ENCODE measurements at regions not wholly inside any gene's neighbourhood (a gene's known extent, or its start where the extent isn't known, plus 50 kb on each side); places are given as distances from the start of the nearest gene placed in this dataset.

DNA sequence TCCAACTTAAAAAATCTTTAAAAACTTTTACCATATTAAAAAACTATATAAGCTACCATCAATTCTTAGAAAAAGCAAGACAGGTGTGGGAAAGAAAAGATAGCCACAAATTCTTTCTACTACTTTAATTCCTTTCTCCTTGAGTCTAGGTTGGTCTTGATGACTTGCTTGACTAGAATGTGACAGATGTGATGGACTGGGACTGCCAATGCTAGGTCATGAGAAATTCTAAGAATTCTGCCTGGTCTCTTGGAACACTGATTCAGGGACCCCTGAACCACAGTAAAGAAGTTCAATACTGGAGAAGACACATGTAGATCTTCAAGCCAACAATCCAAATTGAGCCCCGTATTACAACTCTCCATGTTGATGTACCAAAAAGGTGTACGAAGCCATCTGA is 326.6 kb upstream of the B3GALT2 start:
- no peak for DNase-seq

GRCh38 chr1:193504920-193505319 is 318.5 kb upstream of the B3GALT2 start:
- no peak for DNase-seq

DNA sequence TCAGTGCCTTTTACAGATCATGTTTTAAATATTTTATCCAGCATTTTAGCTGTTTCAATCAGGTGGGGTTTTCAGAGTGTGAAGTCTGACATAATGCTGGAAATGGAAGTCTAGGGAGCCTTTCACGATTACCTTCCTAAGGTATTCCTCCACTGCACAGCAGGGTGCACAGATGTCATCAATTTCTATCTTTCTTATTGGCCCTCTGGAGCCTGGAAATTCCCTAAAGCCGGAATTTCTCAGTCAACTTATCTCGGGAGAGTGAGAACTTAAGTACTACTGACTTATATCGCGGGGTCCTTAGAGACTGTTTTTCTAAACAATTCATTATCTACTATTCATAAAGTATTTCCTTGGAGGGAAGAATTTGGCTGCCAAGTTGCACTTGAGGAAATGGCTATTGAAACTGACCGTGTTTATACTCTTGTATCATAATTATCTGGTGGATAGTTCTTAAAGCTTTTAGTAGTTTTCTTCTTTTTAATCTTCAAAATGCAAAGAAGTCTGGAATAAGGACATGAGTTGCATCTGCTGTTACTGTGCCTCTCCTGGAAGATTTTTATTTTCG is 311.8 kb upstream of the B3GALT2 start:
- DNase-seq = no peak

DNA sequence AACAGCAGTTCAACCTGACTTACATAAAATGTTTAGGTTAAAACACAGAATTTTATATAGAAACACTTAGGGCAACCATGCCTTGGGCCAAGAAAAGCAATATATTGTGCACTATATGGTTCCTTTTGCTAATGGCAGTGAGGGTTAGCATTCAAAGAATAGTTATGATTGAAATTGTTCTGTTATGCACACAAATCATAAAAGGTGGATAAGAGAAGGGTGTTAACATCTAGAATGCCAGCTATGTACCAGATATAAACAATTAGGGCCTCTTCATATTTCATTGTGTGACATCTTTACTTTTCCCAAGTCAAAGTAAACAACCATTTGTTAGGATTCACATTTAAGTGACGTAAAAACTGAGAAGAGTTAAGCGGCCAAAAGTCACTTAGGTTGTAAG is 308.0 kb upstream of the B3GALT2 start:
- no peak for DNase-seq

DNA sequence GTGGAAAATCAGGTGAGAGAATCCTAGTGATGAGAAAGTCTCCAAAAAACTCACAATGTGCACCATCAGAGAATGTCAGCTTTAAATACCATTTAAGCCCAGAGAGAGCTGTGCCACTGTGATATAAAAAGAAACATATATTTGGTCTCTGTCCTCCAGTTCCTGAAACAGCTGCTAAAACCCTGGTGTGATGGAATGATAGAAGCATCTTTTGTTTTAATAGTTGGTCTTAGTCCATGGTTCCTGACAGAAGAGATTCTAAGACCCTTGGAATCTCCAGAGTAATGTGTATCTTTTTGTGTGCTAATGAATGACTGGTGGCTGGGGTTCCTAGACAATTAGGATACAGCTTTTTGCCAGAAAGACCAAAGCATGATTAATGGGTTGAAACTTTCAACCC is 302.8 kb upstream of the B3GALT2 start:
- DNase-seq = no peak

GRCh38 chr1:193487722-193488121 is 301.3 kb upstream of the B3GALT2 start:
- no peak for DNase-seq

DNA sequence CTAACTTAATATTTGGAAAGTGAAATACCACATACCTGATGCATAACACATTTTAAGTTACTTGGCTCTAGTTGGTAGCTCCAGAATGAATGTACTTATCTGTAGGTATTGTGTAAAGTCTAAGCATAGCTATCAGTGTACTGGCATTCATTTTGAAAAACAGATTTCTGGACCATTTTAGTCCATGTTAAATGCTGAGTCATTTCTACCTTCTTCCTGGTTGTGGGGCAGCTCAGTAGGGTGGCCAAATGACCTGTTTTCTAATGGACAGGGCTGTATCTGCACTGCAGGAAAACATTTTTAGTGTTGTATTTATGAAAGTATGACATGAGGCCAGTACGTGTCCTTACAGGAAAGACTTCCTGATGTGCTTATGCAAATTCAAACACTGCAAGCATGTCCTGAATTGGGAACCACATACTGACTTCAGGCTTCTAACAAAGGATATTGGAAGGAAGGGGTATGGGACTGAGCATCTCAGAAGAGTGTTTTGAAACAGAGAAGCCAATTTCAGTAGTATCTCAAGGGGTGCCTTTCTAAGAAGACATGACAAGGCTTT is 300.3 kb upstream of the B3GALT2 start:
- no peak for DNase-seq

DNA sequence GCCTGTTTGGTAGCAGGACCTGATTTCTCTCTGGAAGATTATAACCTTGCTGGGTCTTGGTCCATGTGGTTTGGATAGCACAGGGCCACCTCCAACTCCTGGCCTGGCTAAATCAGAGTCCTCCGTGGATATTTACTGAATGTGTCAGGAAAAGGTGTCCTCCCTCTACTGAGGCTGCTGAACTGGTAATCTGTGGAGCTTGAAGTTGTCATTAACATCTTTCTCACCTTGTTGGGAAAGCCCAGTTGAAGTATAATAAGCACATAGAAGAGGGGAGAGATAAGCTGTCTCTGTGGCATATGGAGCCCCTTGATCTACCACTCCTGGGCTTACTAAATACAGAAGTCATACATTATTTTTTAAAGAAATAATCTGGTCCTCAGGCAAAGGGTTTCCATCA is 294.3 kb upstream of the B3GALT2 start:
- no peak for DNase-seq

DNA sequence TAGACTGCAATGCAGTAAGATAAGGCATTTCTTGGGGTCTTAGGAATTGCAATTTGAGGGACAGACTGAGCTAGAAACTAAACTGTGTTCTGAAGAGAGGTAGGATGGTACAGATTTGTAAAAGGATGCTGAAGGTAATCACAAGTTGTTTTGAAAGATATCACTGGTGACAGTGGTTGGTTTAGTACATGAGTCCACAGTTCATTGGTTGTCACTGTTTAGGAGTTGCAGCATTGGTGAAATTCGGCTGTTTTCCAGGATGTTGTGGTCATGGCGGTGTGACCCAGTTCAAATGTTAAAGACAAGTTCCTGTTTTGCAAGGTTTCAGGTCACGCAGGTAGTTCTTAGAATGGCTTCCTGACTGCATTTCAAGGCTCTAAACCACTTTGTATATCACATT is 292.8 kb upstream of the B3GALT2 start:
- DNase-seq = no peak

- DNase-seq = no peak
Observed at GRCh38 chr1:193476748-193477147, 290.3 kb upstream of the B3GALT2 start.

GRCh38 chr1:193473932-193474331 is 287.5 kb upstream of the B3GALT2 start:
- no peak for DNase-seq

DNA sequence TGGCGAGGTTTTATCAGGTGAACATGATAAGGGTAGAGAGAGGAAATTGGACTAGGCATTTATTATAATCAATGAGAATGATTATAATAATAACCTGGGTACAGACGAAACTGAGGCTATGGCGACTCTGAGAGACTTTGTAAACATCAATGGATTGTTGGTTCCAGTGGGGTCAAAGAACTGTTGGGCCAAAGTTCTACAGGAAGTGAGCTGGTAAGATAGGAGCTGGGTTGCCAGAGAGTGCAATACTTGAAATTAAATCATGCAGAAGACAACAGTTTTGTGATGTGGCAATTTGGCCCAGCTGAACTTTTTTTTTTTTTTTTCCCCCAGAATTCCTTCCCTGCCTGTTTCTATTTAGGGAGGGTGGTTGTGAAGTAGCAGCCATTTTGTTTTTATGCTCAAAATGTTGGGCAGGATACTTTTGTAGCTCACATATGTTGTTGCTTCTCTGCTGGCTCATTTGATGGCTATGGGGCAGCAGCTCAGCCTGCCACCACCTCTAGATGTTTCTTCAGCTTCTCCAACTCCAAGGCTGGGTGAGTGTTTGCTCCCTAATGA is 286.5 kb upstream of the B3GALT2 start:
- DNase-seq = no peak

- no peak for DNase-seq
Observed at GRCh38 chr1:193472430-193472829, 286.0 kb upstream of the B3GALT2 start.

DNA sequence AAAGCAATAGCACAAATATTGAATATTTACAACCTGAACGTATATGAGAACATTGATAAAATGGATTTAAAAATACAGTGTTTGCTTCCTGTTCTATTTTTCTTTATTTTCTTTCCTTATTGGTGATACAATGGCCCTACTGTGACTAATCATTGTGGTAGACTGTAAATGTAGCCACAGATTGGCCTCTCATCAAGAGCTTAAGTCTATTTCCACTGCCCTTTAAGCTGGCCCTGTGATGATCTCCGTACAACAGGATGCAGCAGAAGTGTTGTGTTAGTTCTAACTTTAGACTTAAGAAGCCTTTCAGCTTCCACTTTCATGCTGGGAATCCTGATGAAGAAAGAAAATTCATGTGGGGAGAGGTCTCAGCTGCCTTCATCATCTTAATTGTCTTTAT is 285.6 kb upstream of the B3GALT2 start:
- DNase-seq = no peak

DNA sequence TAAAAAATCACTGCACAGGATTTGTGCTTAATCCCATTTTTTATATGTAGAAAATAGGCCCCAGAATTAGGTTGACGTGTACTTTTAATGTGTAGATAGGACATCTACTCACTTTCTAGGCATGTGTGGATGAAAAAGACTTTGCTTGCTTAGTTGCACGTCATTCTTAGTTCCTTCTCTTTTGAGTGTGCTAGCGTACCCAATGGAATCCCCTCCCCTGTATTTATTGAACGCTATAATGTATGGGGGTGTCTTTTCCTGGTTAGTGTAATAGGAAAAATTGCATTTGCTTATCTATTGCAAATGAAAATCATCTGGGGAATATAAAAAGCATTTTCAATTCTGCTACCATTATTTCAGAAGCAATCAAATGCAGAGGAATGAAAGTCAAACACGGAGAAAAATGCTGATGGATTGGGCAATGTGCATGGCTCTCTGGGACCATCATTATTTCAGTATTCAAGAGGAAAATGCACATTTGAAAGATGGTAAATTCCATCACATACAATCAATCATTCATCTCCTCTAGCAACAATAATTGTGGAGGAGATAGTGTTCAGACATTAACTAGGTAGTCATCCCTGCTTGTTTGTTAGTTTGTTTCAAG is 277.0 kb upstream of the B3GALT2 start:
- DNase-seq = no peak

GRCh38 chr1:193462629-193463320 is 276.4 kb upstream of the B3GALT2 start:
- peak; percentile 8 for DNase-seq

GRCh38 chr1:193458628-193459027 is 272.2 kb upstream of the B3GALT2 start:
- DNase-seq = no peak

- no peak for DNase-seq
Observed at GRCh38 chr1:193457676-193458075, 271.3 kb upstream of the B3GALT2 start.

- DNase-seq = peak; percentile 33
Observed at GRCh38 chr1:193456811-193457280, 270.4 kb upstream of the B3GALT2 start.

- no peak for DNase-seq
Observed at GRCh38 chr1:193451606-193452005, 265.2 kb upstream of the B3GALT2 start.

- no peak for DNase-seq
Observed at GRCh38 chr1:193451001-193451400, 264.6 kb upstream of the B3GALT2 start.

GRCh38 chr1:193448682-193449461 is 262.5 kb upstream of the B3GALT2 start:
- DNase-seq = no peak

- DNase-seq = no peak
Observed at GRCh38 chr1:193443886-193444285, 257.5 kb upstream of the B3GALT2 start.

Measured in fibroblast of upper back skin (primary cell).